IMR-90 (cell line): ENCODE measurements at regions not wholly inside any gene's neighbourhood (a gene's known extent, or its start where the extent isn't known, plus 50 kb on each side); places are given as distances from the start of the nearest gene placed in this dataset.

Experiments
- FOS ChIP-seq: fragments of 150-350 bp; IDR thresholded peaks from 2 replicates; pipeline ENCODE4 v1.6.1; 2016; ENCODE audit warnings: low read depth, low read length
- RAD21 ChIP-seq: IDR thresholded peaks from 2 replicates; pipeline ENCODE4 v1.6.1; 2012; ENCODE audit warnings: low read length, improper control_type of control experiment
- RFX5 ChIP-seq: IDR thresholded peaks from 2 replicates; pipeline ENCODE4 v1.8.0; 2012; ENCODE audit warnings: low read depth, mild to moderate bottlenecking, low read length, moderate library complexity

GRCh38 chr5:12177851-12178250 lies 273.6 kb upstream of the CTNND2 start:
- TF ChIP-seq FOS: no peak
- TF ChIP-seq RAD21: no peak
- TF ChIP-seq RFX5: no peak
